MCF 10A (cell line): ENCODE measurements at regions not wholly inside any gene's neighbourhood (a gene's known extent, or its start where the extent isn't known, plus 50 kb on each side); places are given as distances from the start of the nearest gene placed in this dataset.

ENCODE experiments used
- BruUV-seq: library from RNA; stranded (reverse); fragments of 400-500 nt; replicated peaks from 2 replicates; lab custom pipeline; 2021; lab: Mats Ljungman, UMichigan
- CTCF ChIA-PET: fragments of 300-600 bp; sonication (Branson Sonifier 250); formaldehyde crosslinking; extraction: SDS; loops from one replicate; lab custom pipeline; 2021; ENCODE audit warnings: antibody characterized with exemption, inconsistent platforms; lab: Yijun Ruan, JAX
- POLR2A ChIA-PET: fragments of 300-600, 350-650 bp; sonication (Branson Sonifier 250); formaldehyde crosslinking; extraction: SDS; loops from one replicate; lab custom pipeline; 2020; ENCODE audit warnings: antibody characterized with exemption, inconsistent platforms; lab: Yijun Ruan, JAX
- DNase-seq: peaks from one replicate; pipeline ENCODE4 v3.0.0-alpha.2; 2018; ENCODE audit not compliant: unreplicated experiment
- H3K27ac Mint-ChIP-seq: one replicate; pipeline ENCODE4 v1.8.0; 2022; ENCODE audit warnings: mild to moderate bottlenecking, low read depth, mixed read lengths; ENCODE audit not compliant: unreplicated experiment
- H3K27me3 Mint-ChIP-seq: one replicate; pipeline ENCODE4 v1.8.0; 2022; ENCODE audit warnings: mixed read lengths; ENCODE audit not compliant: insufficient read depth, unreplicated experiment
- H3K36me3 Mint-ChIP-seq: one replicate; pipeline ENCODE4 v1.8.0; 2022; ENCODE audit warnings: mild to moderate bottlenecking, moderate library complexity, mixed read lengths; ENCODE audit not compliant: insufficient read depth, unreplicated experiment
- H3K4me1 Mint-ChIP-seq: one replicate; pipeline ENCODE4 v1.8.0; 2022; ENCODE audit warnings: mixed read lengths; ENCODE audit not compliant: insufficient read depth, unreplicated experiment
- H3K4me3 Mint-ChIP-seq: one replicate; pipeline ENCODE4 v1.8.0; 2022; ENCODE audit warnings: mild to moderate bottlenecking, moderate library complexity, mixed read lengths; ENCODE audit not compliant: unreplicated experiment
- H3K9me3 Mint-ChIP-seq: one replicate; pipeline ENCODE4 v1.8.0; 2022; ENCODE audit warnings: mixed read lengths; ENCODE audit not compliant: unreplicated experiment
- intact Hi-C: fragments of 100-400 bp; cut with micrococcal nuclease; formaldehyde crosslinking; loops from 2 replicates; pipeline ENCODE4 v1.14.1; 2022
- TF ChIP-seq, protein P1 (sequence below): fragments of 200-600 bp; IDR thresholded peaks from one replicate; pipeline ENCODE4 v1.8.0; 2022; ENCODE audit warnings: antibody characterized with exemption, mild to moderate bottlenecking; ENCODE audit not compliant: unreplicated experiment

DNA sequence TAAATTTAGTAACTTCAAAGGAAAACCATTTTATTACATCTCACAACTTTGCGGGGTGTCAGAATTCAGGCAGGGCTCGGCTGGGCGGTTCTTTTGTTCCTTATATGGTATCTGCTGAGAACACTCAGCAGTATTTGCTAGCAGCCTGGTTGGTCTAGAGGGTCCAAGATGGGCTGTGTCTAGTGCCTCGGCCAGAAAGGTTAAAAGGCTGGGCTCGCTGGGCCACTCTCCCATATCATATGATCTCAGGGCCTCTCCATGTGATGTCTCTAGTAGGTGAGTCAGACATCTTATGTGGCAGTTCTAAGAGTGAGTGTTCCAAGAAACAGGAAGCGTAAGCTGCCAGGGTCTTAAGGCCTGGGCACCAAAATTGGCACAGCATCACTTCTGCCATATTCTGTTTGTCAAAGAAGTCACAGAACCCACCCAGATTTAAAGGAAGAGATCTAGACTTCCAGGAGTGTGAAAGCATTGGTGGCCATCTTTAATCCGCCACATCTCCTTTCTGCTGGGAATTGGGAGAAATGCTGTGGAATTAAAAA, 100.9 kb upstream of the ATP6AP2 start:
- TF ChIP-seq, protein P1, sequence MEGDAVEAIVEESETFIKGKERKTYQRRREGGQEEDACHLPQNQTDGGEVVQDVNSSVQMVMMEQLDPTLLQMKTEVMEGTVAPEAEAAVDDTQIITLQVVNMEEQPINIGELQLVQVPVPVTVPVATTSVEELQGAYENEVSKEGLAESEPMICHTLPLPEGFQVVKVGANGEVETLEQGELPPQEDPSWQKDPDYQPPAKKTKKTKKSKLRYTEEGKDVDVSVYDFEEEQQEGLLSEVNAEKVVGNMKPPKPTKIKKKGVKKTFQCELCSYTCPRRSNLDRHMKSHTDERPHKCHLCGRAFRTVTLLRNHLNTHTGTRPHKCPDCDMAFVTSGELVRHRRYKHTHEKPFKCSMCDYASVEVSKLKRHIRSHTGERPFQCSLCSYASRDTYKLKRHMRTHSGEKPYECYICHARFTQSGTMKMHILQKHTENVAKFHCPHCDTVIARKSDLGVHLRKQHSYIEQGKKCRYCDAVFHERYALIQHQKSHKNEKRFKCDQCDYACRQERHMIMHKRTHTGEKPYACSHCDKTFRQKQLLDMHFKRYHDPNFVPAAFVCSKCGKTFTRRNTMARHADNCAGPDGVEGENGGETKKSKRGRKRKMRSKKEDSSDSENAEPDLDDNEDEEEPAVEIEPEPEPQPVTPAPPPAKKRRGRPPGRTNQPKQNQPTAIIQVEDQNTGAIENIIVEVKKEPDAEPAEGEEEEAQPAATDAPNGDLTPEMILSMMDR, result no peak
- BruUV-seq, result no TSS peak
- H3K36me3 Mint-ChIP-seq, result no peaks in the 10 kb centered on the region
- peaks cover 3% of the 10 kb centered on the region for H3K9me3 Mint-ChIP-seq
- H3K27ac Mint-ChIP-seq, result no peak overlapping the region
- CTCF ChIA-PET, result no interaction called here
- peaks cover 79% of the 10 kb centered on the region for H3K27me3 Mint-ChIP-seq
- no peak overlapping the region for H3K4me3 Mint-ChIP-seq
- POLR2A ChIA-PET, result no interaction called here
- intact Hi-C loops, result no loop called here
- no peaks in the 10 kb centered on the region for H3K4me1 Mint-ChIP-seq
- DNase-seq, result no peak

DNA sequence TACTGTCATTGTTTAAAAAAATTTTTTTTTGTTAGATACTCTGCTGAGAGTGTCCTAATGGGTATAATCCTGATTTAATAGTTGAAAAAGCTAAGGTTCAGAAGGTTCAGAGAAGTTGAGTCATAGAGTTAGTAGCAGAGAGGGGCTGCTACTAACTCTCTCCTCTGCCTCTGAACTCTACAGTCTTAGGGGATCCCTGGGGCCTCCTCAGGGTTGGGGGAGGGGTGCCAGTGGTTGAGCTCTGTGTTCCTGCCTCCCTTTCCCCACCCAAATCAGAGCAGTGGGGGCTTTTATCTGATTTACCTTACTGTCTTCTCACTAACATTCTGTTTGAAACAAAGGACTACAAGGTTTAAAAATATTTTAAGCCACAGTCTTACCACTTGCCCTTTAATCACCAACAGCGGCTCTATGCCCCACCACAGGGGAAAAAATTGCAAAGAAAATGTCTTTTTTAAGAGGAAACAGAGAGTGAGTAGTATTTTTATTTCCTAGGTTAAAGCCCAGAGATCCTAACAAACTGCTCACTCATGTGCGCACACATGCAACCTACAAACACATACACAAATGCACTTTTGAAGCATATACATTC, 102.2 kb upstream of the ATP6AP2 start:
- BruUV-seq, result no TSS peak
- CTCF ChIA-PET, result no interaction called here
- TF ChIP-seq, protein P1, result no peak
- POLR2A ChIA-PET, result no interaction called here
- H3K36me3 Mint-ChIP-seq, result no peaks in the 10 kb centered on the region
- no peaks in the 10 kb centered on the region for H3K4me1 Mint-ChIP-seq
- H3K4me3 Mint-ChIP-seq, result no peak overlapping the region
- H3K27ac Mint-ChIP-seq, result no peak overlapping the region
- no peak for DNase-seq
- intact Hi-C loops, result no loop called here
- H3K27me3 Mint-ChIP-seq, result peaks cover 87% of the 10 kb centered on the region
- H3K9me3 Mint-ChIP-seq, result no peaks in the 10 kb centered on the region

DNA sequence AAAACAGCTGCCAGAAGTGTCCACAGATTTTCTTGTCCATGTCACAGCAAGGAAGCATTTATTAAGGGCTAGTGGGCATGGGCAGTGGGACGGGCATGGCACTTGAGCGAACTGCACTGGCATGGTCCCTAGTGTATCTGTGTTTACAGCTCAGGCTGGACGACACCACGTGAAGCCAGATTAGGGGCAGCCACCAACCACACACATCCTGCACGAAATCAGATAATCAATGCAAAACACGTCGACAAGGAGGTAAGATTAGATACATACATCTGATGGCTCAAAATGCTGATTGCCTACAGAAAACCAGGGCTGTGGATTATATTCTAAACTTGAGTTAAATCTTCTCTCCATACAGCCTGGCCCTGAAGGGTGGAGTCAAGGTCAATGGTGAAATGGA, 103.8 kb upstream of the ATP6AP2 start:
- H3K27me3 Mint-ChIP-seq, result peaks cover 92% of the 10 kb centered on the region
- POLR2A ChIA-PET, result no interaction called here
- DNase-seq, result no peak
- no peaks in the 10 kb centered on the region for H3K36me3 Mint-ChIP-seq
- intact Hi-C loops, result no loop called here
- TF ChIP-seq, protein P1, result no peak
- H3K4me3 Mint-ChIP-seq, result no peak overlapping the region
- no TSS peak for BruUV-seq
- H3K9me3 Mint-ChIP-seq, result no peaks in the 10 kb centered on the region
- CTCF ChIA-PET, result interaction anchor here (0.6 kb wide), 1 partner anchor 145 kb away, joined by 3 read pairs; no protein-coding TSS in a partner anchor
- no peak overlapping the region for H3K27ac Mint-ChIP-seq
- peaks cover under 1% of the 10 kb centered on the region for H3K4me1 Mint-ChIP-seq

DNA sequence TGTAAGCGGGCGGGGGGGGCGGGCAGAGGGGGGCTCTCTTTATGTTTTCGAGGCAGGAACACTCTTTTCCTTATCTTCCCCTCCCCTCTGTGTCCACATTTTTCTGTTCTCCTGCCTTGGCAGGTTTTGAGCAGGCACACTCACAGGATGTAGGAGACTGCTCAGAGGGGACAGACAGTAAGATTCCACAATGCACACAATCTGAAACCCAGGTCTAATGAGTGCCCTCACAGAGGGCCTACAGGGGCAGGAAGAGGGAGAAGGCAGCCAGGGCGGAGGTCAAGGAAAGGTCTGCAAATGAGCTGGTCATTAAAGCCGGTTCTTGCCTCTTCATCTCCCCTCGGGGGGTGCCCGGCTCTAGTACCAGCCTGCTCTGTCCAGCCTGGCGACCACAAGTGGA, 106.1 kb upstream of the ATP6AP2 start:
- TF ChIP-seq, protein P1, result no peak
- Mint-ChIP-seq H3K27me3 (peaks cover 88% of the 10 kb centered on the region), H3K36me3 (no peaks in the 10 kb centered on the region), H3K9me3 (no peaks in the 10 kb centered on the region), H3K27ac (no peak overlapping the region), H3K4me3 (no peak overlapping the region), H3K4me1 (peaks cover 4% of the 10 kb centered on the region)
- CTCF ChIA-PET, result interaction anchor here (0.7 kb wide), 1 partner anchor 9 kb away, joined by 3 read pairs; no protein-coding TSS in a partner anchor
- intact Hi-C loops, result no loop called here
- no TSS peak for BruUV-seq
- DNase-seq, result no peak
- POLR2A ChIA-PET, result interaction anchor here (0.7 kb wide), 1 partner anchor 229 kb away, joined by 3 read pairs; no protein-coding TSS in a partner anchor
